Esophagus squamous epithelium (tissue), 4 donors: ENCODE measurements at regions not wholly inside any gene's neighbourhood (a gene's known extent, or its start where the extent isn't known, plus 50 kb on each side); places are given as distances from the start of the nearest gene placed in this dataset.

ENCODE experiments used
- CTCF ChIP-seq, 6 experiments: fragments of 450-650 bp in 4 of 6; fragments of 200-600 bp in 2 of 6; sonication (generic) in 2 of 6; IDR thresholded peaks; one replicate each; pipeline ENCODE4 v1.5.1; 2016 to 2019; ENCODE audit warnings: antibody characterized with exemption in 6 of 6, mild to moderate bottlenecking in 4 of 6, moderate library complexity in 4 of 6
- POLR2A ChIP-seq, 4 donors: fragments of 450-650 bp; IDR thresholded peaks; one replicate each; pipeline ENCODE4 v1.6.1; 2017; ENCODE audit warnings: antibody characterized with exemption in 4 of 4, mild to moderate bottlenecking in 4 of 4, moderate library complexity in 3 of 4

DNA sequence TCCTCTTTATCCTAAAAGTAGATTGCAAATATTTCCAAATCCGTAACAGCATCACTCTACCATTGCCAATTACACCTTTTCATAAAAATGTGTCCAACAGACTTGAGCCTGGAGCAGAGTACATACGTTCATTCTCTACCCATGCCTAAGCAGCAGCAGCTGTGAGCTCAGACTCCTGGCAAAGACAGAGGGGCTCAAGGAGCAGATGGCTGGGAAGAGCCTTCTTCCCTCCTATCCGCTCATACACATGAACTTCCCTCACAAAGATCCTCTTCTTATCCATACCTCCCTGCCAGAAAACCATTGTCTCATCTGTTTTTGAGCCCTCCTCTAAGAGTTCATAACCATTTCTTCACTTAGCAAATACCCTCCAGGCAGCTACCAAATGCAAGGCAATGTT, 164.3 kb upstream of the ARL4C start:
- TF ChIP-seq CTCF (IDR thresholded peaks at IDR 0.05) (no peak), POLR2A (IDR thresholded peaks at IDR 0.05) (no peak)
